ENCODE measurements at regions not wholly inside any gene's neighbourhood (a gene's known extent, or its start where the extent isn't known, plus 50 kb on each side); places are given as distances from the start of the nearest gene placed in this dataset.

GRCh38 chr12:113766131-113766878 is 199.8 kb downstream of the RBM19 start:
- WGBS, 2 experiments (ENCODE audit: insufficient coverage in 1 of 2, insufficient read length in 1 of 2) = 88 to 92% methylated on average over 9 to 36 of the region's 36 CpGs
- TF ChIP-seq CTCF (conservative IDR thresholded peaks at IDR 0.05) = no peak
- H3K9me3 Mint-ChIP-seq = no peaks in the 10 kb centered on the region

DNA sequence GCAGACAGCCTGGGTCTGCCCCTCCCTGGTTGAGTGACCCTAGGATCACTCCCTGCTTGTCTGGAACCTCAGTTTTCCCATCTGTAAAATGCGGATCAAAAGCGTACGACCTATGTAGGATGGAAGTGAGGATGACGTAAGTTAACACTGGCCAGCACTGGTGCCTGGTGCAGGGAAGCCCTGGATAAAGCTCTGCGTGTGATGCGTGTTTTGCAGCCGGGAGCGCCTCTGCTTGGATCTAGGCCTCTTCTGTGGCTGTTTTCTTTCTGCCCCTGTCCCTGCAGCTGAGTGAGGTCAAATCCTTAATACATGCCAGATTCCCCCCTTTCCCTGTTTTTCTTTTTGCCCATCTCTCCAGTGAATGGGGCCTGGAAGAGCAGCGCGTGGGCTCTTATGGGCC is 201.5 kb downstream of the RBM19 start:
- DNase-seq = peak; percentile 45
- 91 to 94% methylated on average over 8 to 10 of the region's 10 CpGs for WGBS, 2 experiments (ENCODE audit: insufficient coverage in 1 of 2, insufficient read length in 1 of 2)
- no peaks in the 10 kb centered on the region for H3K9me3 Mint-ChIP-seq
- no peak overlapping the region for H3K9ac ChIP-seq (ENCODE audit: extremely low read depth, low read length, poor library complexity, severe bottlenecking)
- no peaks in the 10 kb centered on the region for H3K4me1 Mint-ChIP-seq
- H3K27me3 ChIP-seq (ENCODE audit: control insufficient read depth, insufficient read depth, low read length, poor library complexity, severe bottlenecking) = peaks cover 4% of the 10 kb centered on the region
- no peaks in the 10 kb centered on the region for H3K9me3 ChIP-seq (ENCODE audit: control insufficient read depth, low read length)
- no peaks in the 10 kb centered on the region for H3K4me1 ChIP-seq (ENCODE audit: control insufficient read depth, insufficient read depth, low read length)
- no peak overlapping the region for H3K27ac ChIP-seq (ENCODE audit: low read depth, low read length)
- H3K27me3 Mint-ChIP-seq (ENCODE audit: insufficient read depth) = no peaks in the 10 kb centered on the region
- H3K4me3 ChIP-seq (ENCODE audit: low read length) = no peak overlapping the region
- no peaks in the 10 kb centered on the region for H3K36me3 Mint-ChIP-seq (ENCODE audit: low read depth)
- no peak overlapping the region for H3K27ac Mint-ChIP-seq
- no peak overlapping the region for H3K4me3 Mint-ChIP-seq
- no peak for TF ChIP-seq CTCF (conservative IDR thresholded peaks at IDR 0.05)
- H3K36me3 ChIP-seq (ENCODE audit: control insufficient read depth, insufficient read depth, low read length) = no peaks in the 10 kb centered on the region

More at GRCh38 chr12:113766131-113766878, 199.8 kb downstream of the RBM19 start:
- no peak overlapping the region for H3K4me3 ChIP-seq (ENCODE audit: low read length)
- peak; percentile 66 for DNase-seq
- no peaks in the 10 kb centered on the region for H3K36me3 ChIP-seq (ENCODE audit: control insufficient read depth, insufficient read depth, low read length)
- Mint-ChIP-seq H3K36me3 (ENCODE audit: low read depth) (no peaks in the 10 kb centered on the region), H3K27ac (no peak overlapping the region), H3K4me1 (no peaks in the 10 kb centered on the region), H3K4me3 (no peak overlapping the region), H3K27me3 (ENCODE audit: insufficient read depth) (no peaks in the 10 kb centered on the region)
- H3K9ac ChIP-seq (ENCODE audit: extremely low read depth, low read length, poor library complexity, severe bottlenecking) = no peak overlapping the region
- no peaks in the 10 kb centered on the region for H3K9me3 ChIP-seq (ENCODE audit: control insufficient read depth, low read length)
- peaks cover 4% of the 10 kb centered on the region for H3K27me3 ChIP-seq (ENCODE audit: control insufficient read depth, insufficient read depth, low read length, poor library complexity, severe bottlenecking)
- H3K4me1 ChIP-seq (ENCODE audit: control insufficient read depth, insufficient read depth, low read length) = no peaks in the 10 kb centered on the region
- H3K27ac ChIP-seq (ENCODE audit: low read depth, low read length) = peak overlapping the region; percentile 56

- 79 to 94% methylated on average over 6 to 17 of the region's 17 CpGs for WGBS, 2 experiments (ENCODE audit: insufficient coverage in 1 of 2, insufficient read length in 1 of 2)
- H3K36me3 Mint-ChIP-seq (ENCODE audit: low read depth) = no peaks in the 10 kb centered on the region
- TF ChIP-seq CTCF (conservative IDR thresholded peaks at IDR 0.05) = no peak
- no peaks in the 10 kb centered on the region for H3K4me1 Mint-ChIP-seq
- Histone ChIP-seq H3K36me3 (ENCODE audit: control insufficient read depth, insufficient read depth, low read length) (no peaks in the 10 kb centered on the region), H3K4me3 (ENCODE audit: low read length) (no peak overlapping the region), H3K27me3 (ENCODE audit: control insufficient read depth, insufficient read depth, low read length, poor library complexity, severe bottlenecking) (peaks cover 4% of the 10 kb centered on the region), H3K4me1 (ENCODE audit: control insufficient read depth, insufficient read depth, low read length) (no peaks in the 10 kb centered on the region), H3K9ac (ENCODE audit: extremely low read depth, low read length, poor library complexity, severe bottlenecking) (no peak overlapping the region), H3K27ac (ENCODE audit: low read depth, low read length) (peak overlapping the region; percentile 81), H3K9me3 (ENCODE audit: control insufficient read depth, low read length) (no peaks in the 10 kb centered on the region)
- DNase-seq = no peak
- H3K27me3 Mint-ChIP-seq (ENCODE audit: insufficient read depth) = no peaks in the 10 kb centered on the region
- H3K4me3 Mint-ChIP-seq = no peak overlapping the region
- no peak overlapping the region for H3K27ac Mint-ChIP-seq
- H3K9me3 Mint-ChIP-seq = no peaks in the 10 kb centered on the region
These were observed 203.0 kb downstream of the RBM19 start for GRCh38 chr12:113762882-113763816.
